NCI-H524 treated with DMSO at 0.1 percent for 48 hours (cell line): ENCODE measurements at regions not wholly inside any gene's neighbourhood (a gene's known extent, or its start where the extent isn't known, plus 50 kb on each side); places are given as distances from the start of the nearest gene placed in this dataset.
A peak's percentile ranks its signal among the peaks of the same experiment; 100 is the strongest.
"Not testable (repeated sequence)": the region's sequence is repeated elsewhere in the genome, so short reads cannot be mapped to it uniquely, and the experiment has no call there.

Experiments
- DNase-seq: peaks from one replicate; lab custom pipeline; 2025; lab: John Stamatoyannopoulos, UW

- no peak for DNase-seq
Measured at GRCh38 chr5:121100931-121101330, 636.8 kb downstream of the PRR16 start.

- DNase-seq, result no peak
Measured at GRCh38 chr5:121105921-121106320, 641.8 kb downstream of the PRR16 start.

GRCh38 chr5:121106721-121107690, 642.9 kb downstream of the PRR16 start:
- DNase-seq, result not testable (repeated sequence)

- no peak for DNase-seq
Measured at GRCh38 chr5:121108725-121109124, 644.6 kb downstream of the PRR16 start.

- DNase-seq, result no peak
Measured at GRCh38 chr5:121109817-121110216, 645.7 kb downstream of the PRR16 start.

GRCh38 chr5:121121786-121122185, 657.7 kb downstream of the PRR16 start:
- no peak for DNase-seq

- DNase-seq, result no peak
Measured at GRCh38 chr5:121138495-121138907, 674.4 kb downstream of the PRR16 start.

GRCh38 chr5:121138952-121139351, 674.9 kb downstream of the PRR16 start:
- DNase-seq, result no peak

GRCh38 chr5:121144764-121145163, 680.7 kb downstream of the PRR16 start:
- DNase-seq, result no peak

GRCh38 chr5:121151534-121151933, 687.4 kb downstream of the PRR16 start:
- no peak for DNase-seq

GRCh38 chr5:121152411-121152810, 688.3 kb downstream of the PRR16 start:
- peak; percentile 17 for DNase-seq

GRCh38 chr5:121156565-121156964, 692.5 kb downstream of the PRR16 start:
- DNase-seq, result no peak

- DNase-seq, result peak; percentile 20
Measured at GRCh38 chr5:121158451-121158850, 693.2 kb upstream of the FTMT start.

GRCh38 chr5:121160591-121160990, 691.1 kb upstream of the FTMT start:
- no peak for DNase-seq

- no peak for DNase-seq
Measured at GRCh38 chr5:121164632-121165031, 687.0 kb upstream of the FTMT start.

- no peak for DNase-seq
Measured at GRCh38 chr5:121171361-121171760, 680.3 kb upstream of the FTMT start.

- no peak for DNase-seq
Measured at GRCh38 chr5:121171834-121172233, 679.8 kb upstream of the FTMT start.

GRCh38 chr5:121174351-121174750, 677.3 kb upstream of the FTMT start:
- no peak for DNase-seq

GRCh38 chr5:121175986-121176385, 675.7 kb upstream of the FTMT start:
- DNase-seq, result no peak

- no peak for DNase-seq
Measured at GRCh38 chr5:121182788-121183490, 668.7 kb upstream of the FTMT start.

- no peak for DNase-seq
Measured at GRCh38 chr5:121188849-121189248, 662.8 kb upstream of the FTMT start.

GRCh38 chr5:121189342-121190305, 662.1 kb upstream of the FTMT start:
- no peak for DNase-seq
